HEK293 (cell line): ENCODE measurements at regions not wholly inside any gene's neighbourhood (a gene's known extent, or its start where the extent isn't known, plus 50 kb on each side); places are given as distances from the start of the nearest gene placed in this dataset.

Source experiments
- CTCF ChIA-PET: fragments of 350-600 bp; formaldehyde crosslinking; extraction: SDS; loops from one replicate; lab custom pipeline; 2021; ENCODE audit warnings: antibody characterized with exemption; lab: Yijun Ruan, JAX
- POLR2A ChIA-PET: fragments of 300-600 bp; formaldehyde crosslinking; extraction: SDS; loops from one replicate; lab custom pipeline; 2020; ENCODE audit warnings: antibody characterized with exemption, inconsistent platforms; lab: Yijun Ruan, JAX
- H3K27ac ChIP-seq: fragments of 200-500 bp; sonication (Bioruptor generic); 2 replicates; pipeline ENCODE4 v1.5.1; 2014; ENCODE audit warnings: low read depth, low read length, control low read depth, inconsistent platforms; ENCODE audit errors: extremely low read depth
- H3K36me3 ChIP-seq, 2 experiments: fragments of 200-500 bp in 1 of 2; sonication (Bioruptor generic) in 1 of 2; 1 replicate in 1 of 2; 2 replicates in 1 of 2; pipeline ENCODE4 v1.5.1; 2014 to 2017; ENCODE audit warnings: inconsistent platforms in 2 of 2, low read length in 2 of 2; ENCODE audit not compliant: control insufficient read depth in 2 of 2, insufficient read depth in 1 of 2
- H3K4me1 ChIP-seq: fragments of 200-500 bp; sonication (Bioruptor generic); 2 replicates; pipeline ENCODE4 v1.5.1; 2014; ENCODE audit warnings: mild to moderate bottlenecking, low read length, inconsistent platforms; ENCODE audit not compliant: control insufficient read depth, insufficient read depth
- H3K4me3 ChIP-seq: 2 replicates; pipeline ENCODE4 v1.5.1; 2011; ENCODE audit warnings: low read depth, mild to moderate bottlenecking, control low read depth, low read length, moderate library complexity
- H3K9me3 ChIP-seq: fragments of 200-500 bp; sonication (Bioruptor generic); 2 replicates; pipeline ENCODE4 v1.5.1; 2014; ENCODE audit warnings: low read depth, low read length, inconsistent platforms; ENCODE audit not compliant: control insufficient read depth, insufficient read depth
- EGR2 ChIP-seq: fragments of 450-650 bp; formaldehyde crosslinking; IDR thresholded peaks from 2 replicates; pipeline ENCODE4 v1.5.1; 2016; ENCODE audit warnings: low read depth, missing biosample characterization, missing genetic modification characterization
- KLF10 ChIP-seq: fragments of 450-650 bp; IDR thresholded peaks from 2 replicates; pipeline ENCODE4 v1.5.1; 2018; ENCODE audit warnings: missing biosample characterization, mild to moderate bottlenecking, missing genetic modification characterization
- SCRT2 ChIP-seq: fragments of 450-650 bp; formaldehyde crosslinking; IDR thresholded peaks from 2 replicates; pipeline ENCODE4 v1.5.1; 2016; ENCODE audit warnings: missing biosample characterization, missing genetic modification characterization
- TCF7L2 ChIP-seq: IDR thresholded peaks from 2 replicates; pipeline ENCODE4 v1.6.1; 2011; ENCODE audit warnings: low read depth, mild to moderate bottlenecking, inconsistent platforms, low read length, moderate library complexity, borderline replicate concordance
- ZBTB17 ChIP-seq: fragments of 450-650 bp; formaldehyde crosslinking; IDR thresholded peaks from 2 replicates; pipeline ENCODE4 v1.5.1; 2016; ENCODE audit warnings: missing biosample characterization, missing genetic modification characterization
- ZBTB8A ChIP-seq: fragments of 450-650 bp; formaldehyde crosslinking; IDR thresholded peaks from 2 replicates; pipeline ENCODE4 v1.5.1; 2016; ENCODE audit warnings: missing biosample characterization, missing genetic modification characterization
- ZNF121 ChIP-seq: fragments of 450-650 bp; formaldehyde crosslinking; IDR thresholded peaks from 2 replicates; pipeline ENCODE4 v1.5.1; 2016; ENCODE audit warnings: missing biosample characterization, missing genetic modification characterization
- ZNF404 ChIP-seq: fragments of 450-650 bp; formaldehyde crosslinking; IDR thresholded peaks from 2 replicates; pipeline ENCODE4 v1.5.1; 2017; ENCODE audit warnings: missing biosample characterization, missing genetic modification characterization
- ZNF423 ChIP-seq: fragments of 450-650 bp; formaldehyde crosslinking; IDR thresholded peaks from 2 replicates; pipeline ENCODE4 v1.5.1; 2016; ENCODE audit warnings: missing biosample characterization, missing genetic modification characterization
- ZNF585B ChIP-seq: fragments of 450-650 bp; formaldehyde crosslinking; IDR thresholded peaks from 2 replicates; pipeline ENCODE4 v1.5.1; 2016; ENCODE audit warnings: missing biosample characterization, missing genetic modification characterization
- ZNF658 ChIP-seq: fragments of 450-650 bp; formaldehyde crosslinking; IDR thresholded peaks from 2 replicates; pipeline ENCODE4; 2016; ENCODE audit warnings: missing biosample characterization, missing genetic modification characterization
- ZNF660 ChIP-seq: fragments of 450-650 bp; IDR thresholded peaks from 2 replicates; pipeline ENCODE4 v1.5.1; 2018; ENCODE audit warnings: missing biosample characterization, mild to moderate bottlenecking, missing genetic modification characterization
- ZNF785 ChIP-seq: fragments of 450-650 bp; formaldehyde crosslinking; IDR thresholded peaks from 2 replicates; pipeline ENCODE4 v1.5.1; 2016; ENCODE audit warnings: missing biosample characterization, missing genetic modification characterization
- ZNF791 ChIP-seq: fragments of 450-650 bp; formaldehyde crosslinking; IDR thresholded peaks from 2 replicates; pipeline ENCODE4 v1.5.1; 2016; ENCODE audit warnings: missing biosample characterization, missing genetic modification characterization
- TF ChIP-seq, protein P1 (sequence below): fragments of 450-650 bp; formaldehyde crosslinking; IDR thresholded peaks from 2 replicates; pipeline ENCODE4 v1.5.1; 2016; ENCODE audit warnings: missing biosample characterization, missing genetic modification characterization
- TF ChIP-seq, protein P2 (sequence below): fragments of 450-650 bp; formaldehyde crosslinking; IDR thresholded peaks from 2 replicates; pipeline ENCODE4 v1.5.1; 2016; ENCODE audit warnings: missing biosample characterization, missing genetic modification characterization, borderline replicate concordance
- TF ChIP-seq, protein P3 (sequence below): fragments of 450-650 bp; IDR thresholded peaks from 2 replicates; pipeline ENCODE4 v1.5.1; 2018; ENCODE audit warnings: missing biosample characterization, mild to moderate bottlenecking, missing genetic modification characterization
- TF ChIP-seq, protein P4 (sequence below): fragments of 450-650 bp; formaldehyde crosslinking; IDR thresholded peaks from 2 replicates; pipeline ENCODE4 v1.5.1; 2016; ENCODE audit warnings: missing biosample characterization, missing genetic modification characterization
- TF ChIP-seq, protein P5 (sequence below): fragments of 450-650 bp; formaldehyde crosslinking; IDR thresholded peaks from 2 replicates; pipeline ENCODE4 v1.5.1; 2017; ENCODE audit warnings: missing biosample characterization, missing genetic modification characterization
- TF ChIP-seq, protein P6 (sequence below): fragments of 450-650 bp; formaldehyde crosslinking; IDR thresholded peaks from 2 replicates; pipeline ENCODE4 v1.5.1; 2016; ENCODE audit warnings: missing biosample characterization, missing genetic modification characterization
- TF ChIP-seq, protein P7 (sequence below): fragments of 450-650 bp; formaldehyde crosslinking; IDR thresholded peaks from 2 replicates; pipeline ENCODE4 v1.5.1; 2016; ENCODE audit warnings: missing biosample characterization, missing genetic modification characterization, borderline replicate concordance

DNA sequence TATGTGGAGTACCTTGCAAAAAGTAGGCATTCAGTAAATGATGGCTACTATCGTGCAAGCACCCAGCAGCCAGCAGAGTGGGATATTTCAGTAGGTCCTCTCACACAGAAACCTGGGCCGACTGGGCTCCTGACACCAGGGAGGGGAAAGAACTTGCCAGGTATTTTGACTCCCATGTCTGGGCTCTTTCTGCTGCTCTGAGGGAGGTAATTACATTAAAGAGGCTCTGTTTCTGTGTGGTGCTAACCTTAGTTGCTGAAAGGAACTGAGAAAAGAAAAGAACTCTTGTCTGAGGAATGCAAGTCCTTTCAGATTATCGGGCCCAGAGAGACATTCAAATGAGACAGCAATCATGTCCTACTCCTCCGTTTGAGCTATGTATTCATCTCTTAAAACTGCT is 175.8 kb upstream of the MTMR8 start:
- Histone ChIP-seq H3K4me3 (no peak overlapping the region), H3K9me3 (no peaks in the 10 kb centered on the region; the same call in 1 of the 2 replicates), H3K36me3 (no peaks in the 10 kb centered on the region), H3K4me1 (no peaks in the 10 kb centered on the region), H3K27ac (no peak overlapping the region)
- POLR2A ChIA-PET, result no interaction called here
- CTCF ChIA-PET, result interaction anchor here (0.7 kb wide), 1 partner anchor 371 kb away, joined by 4 read pairs; no protein-coding TSS in a partner anchor
- TF ChIP-seq, protein P1, sequence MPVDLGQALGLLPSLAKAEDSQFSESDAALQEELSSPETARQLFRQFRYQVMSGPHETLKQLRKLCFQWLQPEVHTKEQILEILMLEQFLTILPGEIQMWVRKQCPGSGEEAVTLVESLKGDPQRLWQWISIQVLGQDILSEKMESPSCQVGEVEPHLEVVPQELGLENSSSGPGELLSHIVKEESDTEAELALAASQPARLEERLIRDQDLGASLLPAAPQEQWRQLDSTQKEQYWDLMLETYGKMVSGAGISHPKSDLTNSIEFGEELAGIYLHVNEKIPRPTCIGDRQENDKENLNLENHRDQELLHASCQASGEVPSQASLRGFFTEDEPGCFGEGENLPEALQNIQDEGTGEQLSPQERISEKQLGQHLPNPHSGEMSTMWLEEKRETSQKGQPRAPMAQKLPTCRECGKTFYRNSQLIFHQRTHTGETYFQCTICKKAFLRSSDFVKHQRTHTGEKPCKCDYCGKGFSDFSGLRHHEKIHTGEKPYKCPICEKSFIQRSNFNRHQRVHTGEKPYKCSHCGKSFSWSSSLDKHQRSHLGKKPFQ (tag by site-specific recombination), result no peak
- TF ChIP-seq ZNF658 (no peak), KLF10 (tag by site-specific recombination) (no peak), ZNF791 (tag by site-specific recombination) (no peak), ZNF660 (tag by site-specific recombination) (no peak), ZNF785 (no peak), ZNF585B (tag by site-specific recombination) (no peak), SCRT2 (tag by site-specific recombination) (no peak), ZBTB8A (tag by site-specific recombination) (no peak), EGR2 (tag by site-specific recombination) (no peak), TCF7L2 (no peak), ZNF404 (tag by site-specific recombination) (no peak)
- TF ChIP-seq, protein P2, sequence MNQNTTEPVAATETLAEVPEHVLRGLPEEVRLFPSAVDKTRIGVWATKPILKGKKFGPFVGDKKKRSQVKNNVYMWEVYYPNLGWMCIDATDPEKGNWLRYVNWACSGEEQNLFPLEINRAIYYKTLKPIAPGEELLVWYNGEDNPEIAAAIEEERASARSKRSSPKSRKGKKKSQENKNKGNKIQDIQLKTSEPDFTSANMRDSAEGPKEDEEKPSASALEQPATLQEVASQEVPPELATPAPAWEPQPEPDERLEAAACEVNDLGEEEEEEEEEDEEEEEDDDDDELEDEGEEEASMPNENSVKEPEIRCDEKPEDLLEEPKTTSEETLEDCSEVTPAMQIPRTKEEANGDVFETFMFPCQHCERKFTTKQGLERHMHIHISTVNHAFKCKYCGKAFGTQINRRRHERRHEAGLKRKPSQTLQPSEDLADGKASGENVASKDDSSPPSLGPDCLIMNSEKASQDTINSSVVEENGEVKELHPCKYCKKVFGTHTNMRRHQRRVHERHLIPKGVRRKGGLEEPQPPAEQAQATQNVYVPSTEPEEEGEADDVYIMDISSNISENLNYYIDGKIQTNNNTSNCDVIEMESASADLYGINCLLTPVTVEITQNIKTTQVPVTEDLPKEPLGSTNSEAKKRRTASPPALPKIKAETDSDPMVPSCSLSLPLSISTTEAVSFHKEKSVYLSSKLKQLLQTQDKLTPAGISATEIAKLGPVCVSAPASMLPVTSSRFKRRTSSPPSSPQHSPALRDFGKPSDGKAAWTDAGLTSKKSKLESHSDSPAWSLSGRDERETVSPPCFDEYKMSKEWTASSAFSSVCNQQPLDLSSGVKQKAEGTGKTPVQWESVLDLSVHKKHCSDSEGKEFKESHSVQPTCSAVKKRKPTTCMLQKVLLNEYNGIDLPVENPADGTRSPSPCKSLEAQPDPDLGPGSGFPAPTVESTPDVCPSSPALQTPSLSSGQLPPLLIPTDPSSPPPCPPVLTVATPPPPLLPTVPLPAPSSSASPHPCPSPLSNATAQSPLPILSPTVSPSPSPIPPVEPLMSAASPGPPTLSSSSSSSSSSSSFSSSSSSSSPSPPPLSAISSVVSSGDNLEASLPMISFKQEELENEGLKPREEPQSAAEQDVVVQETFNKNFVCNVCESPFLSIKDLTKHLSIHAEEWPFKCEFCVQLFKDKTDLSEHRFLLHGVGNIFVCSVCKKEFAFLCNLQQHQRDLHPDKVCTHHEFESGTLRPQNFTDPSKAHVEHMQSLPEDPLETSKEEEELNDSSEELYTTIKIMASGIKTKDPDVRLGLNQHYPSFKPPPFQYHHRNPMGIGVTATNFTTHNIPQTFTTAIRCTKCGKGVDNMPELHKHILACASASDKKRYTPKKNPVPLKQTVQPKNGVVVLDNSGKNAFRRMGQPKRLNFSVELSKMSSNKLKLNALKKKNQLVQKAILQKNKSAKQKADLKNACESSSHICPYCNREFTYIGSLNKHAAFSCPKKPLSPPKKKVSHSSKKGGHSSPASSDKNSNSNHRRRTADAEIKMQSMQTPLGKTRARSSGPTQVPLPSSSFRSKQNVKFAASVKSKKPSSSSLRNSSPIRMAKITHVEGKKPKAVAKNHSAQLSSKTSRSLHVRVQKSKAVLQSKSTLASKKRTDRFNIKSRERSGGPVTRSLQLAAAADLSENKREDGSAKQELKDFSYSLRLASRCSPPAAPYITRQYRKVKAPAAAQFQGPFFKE, result no peak
- TF ChIP-seq, protein P3, sequence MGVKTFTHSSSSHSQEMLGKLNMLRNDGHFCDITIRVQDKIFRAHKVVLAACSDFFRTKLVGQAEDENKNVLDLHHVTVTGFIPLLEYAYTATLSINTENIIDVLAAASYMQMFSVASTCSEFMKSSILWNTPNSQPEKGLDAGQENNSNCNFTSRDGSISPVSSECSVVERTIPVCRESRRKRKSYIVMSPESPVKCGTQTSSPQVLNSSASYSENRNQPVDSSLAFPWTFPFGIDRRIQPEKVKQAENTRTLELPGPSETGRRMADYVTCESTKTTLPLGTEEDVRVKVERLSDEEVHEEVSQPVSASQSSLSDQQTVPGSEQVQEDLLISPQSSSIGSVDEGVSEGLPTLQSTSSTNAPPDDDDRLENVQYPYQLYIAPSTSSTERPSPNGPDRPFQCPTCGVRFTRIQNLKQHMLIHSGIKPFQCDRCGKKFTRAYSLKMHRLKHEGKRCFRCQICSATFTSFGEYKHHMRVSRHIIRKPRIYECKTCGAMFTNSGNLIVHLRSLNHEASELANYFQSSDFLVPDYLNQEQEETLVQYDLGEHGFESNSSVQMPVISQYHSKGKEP (tag by site-specific recombination), result no peak

DNA sequence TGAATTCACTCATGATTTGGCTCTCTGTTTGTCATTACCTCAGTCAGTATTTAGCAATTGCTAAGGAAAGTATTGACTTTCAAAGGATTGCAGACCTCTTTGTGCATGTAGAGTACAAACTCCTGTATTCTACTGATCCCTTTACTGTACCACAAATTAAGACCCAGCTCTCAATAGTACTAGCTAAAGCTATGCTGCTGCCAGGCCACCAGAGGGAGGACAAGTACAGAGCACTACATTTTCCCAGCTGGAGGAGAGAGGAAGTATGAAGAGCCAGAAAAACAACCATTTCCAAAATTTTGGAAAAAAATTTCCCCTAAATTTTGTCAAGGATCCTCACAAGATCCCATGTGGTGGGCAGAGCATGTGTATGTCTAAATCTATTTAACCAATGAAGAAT is 175.0 kb upstream of the MTMR8 start:
- Histone ChIP-seq H3K4me1 (no peaks in the 10 kb centered on the region), H3K36me3 (no peaks in the 10 kb centered on the region), H3K27ac (no peak overlapping the region), H3K4me3 (no peak overlapping the region), H3K9me3 (no peaks in the 10 kb centered on the region; the same call in 1 of the 2 replicates)
- ChIA-PET POLR2A (no interaction called here), CTCF (interaction anchor here (0.7 kb wide), 1 partner anchor 53 kb away, joined by 3 read pairs; no protein-coding TSS in a partner anchor)
- TF ChIP-seq, protein P4, sequence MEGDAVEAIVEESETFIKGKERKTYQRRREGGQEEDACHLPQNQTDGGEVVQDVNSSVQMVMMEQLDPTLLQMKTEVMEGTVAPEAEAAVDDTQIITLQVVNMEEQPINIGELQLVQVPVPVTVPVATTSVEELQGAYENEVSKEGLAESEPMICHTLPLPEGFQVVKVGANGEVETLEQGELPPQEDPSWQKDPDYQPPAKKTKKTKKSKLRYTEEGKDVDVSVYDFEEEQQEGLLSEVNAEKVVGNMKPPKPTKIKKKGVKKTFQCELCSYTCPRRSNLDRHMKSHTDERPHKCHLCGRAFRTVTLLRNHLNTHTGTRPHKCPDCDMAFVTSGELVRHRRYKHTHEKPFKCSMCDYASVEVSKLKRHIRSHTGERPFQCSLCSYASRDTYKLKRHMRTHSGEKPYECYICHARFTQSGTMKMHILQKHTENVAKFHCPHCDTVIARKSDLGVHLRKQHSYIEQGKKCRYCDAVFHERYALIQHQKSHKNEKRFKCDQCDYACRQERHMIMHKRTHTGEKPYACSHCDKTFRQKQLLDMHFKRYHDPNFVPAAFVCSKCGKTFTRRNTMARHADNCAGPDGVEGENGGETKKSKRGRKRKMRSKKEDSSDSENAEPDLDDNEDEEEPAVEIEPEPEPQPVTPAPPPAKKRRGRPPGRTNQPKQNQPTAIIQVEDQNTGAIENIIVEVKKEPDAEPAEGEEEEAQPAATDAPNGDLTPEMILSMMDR, result no peak
- TF ChIP-seq ZNF423 (no peak), ZNF121 (tag by site-specific recombination) (no peak), ZBTB17 (no peak)
- TF ChIP-seq, protein P5, sequence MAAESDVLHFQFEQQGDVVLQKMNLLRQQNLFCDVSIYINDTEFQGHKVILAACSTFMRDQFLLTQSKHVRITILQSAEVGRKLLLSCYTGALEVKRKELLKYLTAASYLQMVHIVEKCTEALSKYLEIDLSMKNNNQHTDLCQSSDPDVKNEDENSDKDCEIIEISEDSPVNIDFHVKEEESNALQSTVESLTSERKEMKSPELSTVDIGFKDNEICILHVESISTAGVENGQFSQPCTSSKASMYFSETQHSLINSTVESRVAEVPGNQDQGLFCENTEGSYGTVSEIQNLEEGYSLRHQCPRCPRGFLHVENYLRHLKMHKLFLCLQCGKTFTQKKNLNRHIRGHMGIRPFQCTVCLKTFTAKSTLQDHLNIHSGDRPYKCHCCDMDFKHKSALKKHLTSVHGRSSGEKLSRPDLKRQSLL (tag by site-specific recombination), result no peak
- TF ChIP-seq, protein P6, sequence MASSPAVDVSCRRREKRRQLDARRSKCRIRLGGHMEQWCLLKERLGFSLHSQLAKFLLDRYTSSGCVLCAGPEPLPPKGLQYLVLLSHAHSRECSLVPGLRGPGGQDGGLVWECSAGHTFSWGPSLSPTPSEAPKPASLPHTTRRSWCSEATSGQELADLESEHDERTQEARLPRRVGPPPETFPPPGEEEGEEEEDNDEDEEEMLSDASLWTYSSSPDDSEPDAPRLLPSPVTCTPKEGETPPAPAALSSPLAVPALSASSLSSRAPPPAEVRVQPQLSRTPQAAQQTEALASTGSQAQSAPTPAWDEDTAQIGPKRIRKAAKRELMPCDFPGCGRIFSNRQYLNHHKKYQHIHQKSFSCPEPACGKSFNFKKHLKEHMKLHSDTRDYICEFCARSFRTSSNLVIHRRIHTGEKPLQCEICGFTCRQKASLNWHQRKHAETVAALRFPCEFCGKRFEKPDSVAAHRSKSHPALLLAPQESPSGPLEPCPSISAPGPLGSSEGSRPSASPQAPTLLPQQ (tag by site-specific recombination), result no peak
- TF ChIP-seq, protein P7, sequence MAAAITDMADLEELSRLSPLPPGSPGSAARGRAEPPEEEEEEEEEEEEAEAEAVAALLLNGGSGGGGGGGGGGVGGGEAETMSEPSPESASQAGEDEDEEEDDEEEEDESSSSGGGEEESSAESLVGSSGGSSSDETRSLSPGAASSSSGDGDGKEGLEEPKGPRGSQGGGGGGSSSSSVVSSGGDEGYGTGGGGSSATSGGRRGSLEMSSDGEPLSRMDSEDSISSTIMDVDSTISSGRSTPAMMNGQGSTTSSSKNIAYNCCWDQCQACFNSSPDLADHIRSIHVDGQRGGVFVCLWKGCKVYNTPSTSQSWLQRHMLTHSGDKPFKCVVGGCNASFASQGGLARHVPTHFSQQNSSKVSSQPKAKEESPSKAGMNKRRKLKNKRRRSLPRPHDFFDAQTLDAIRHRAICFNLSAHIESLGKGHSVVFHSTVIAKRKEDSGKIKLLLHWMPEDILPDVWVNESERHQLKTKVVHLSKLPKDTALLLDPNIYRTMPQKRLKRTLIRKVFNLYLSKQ (tag by site-specific recombination), result no peak
